HG03571 (cell line): ENCODE measurements at regions not wholly inside any gene's neighbourhood (a gene's known extent, or its start where the extent isn't known, plus 50 kb on each side); places are given as distances from the start of the nearest gene placed in this dataset.

ENCODE experiments used
- ATAC-seq: cut with Tn5 transposase; IDR thresholded peaks from one replicate; pipeline ENCODE4 v1.9.1; 2021; ENCODE audit not compliant: unreplicated experiment

DNA sequence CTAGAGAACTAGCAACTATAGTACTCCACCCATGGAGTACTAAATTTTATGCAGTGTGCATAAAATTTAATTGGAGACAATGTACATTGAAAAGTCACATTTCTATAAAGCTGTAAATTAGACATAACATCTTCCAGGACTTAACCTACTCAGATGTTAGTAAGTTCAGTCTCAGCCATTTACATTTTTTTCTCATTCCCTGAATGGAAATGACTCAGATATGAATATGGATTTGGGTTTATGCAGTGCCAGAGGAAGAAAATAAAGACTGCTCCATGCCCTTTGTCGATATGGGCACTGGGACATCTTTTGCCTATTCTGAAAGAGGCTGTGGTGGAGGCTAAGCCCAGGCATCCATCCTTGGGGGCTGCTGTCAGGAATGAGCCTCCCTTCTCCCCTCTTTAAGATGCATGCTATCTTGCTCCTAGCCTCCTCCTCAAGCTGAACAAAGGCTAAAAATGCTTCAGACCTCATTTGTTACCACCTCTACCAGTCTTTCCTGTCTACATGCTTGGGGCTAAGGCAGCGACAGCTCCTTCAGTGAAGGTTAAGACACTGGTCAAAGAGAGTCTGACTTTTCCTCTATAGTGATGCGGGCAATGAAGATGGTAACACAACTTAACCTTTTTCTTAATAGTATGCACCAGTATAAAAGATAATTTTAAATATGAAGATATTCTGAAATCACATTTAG lies 486.8 kb upstream of the ANKRD30A start:
- ATAC-seq = no peak

DNA sequence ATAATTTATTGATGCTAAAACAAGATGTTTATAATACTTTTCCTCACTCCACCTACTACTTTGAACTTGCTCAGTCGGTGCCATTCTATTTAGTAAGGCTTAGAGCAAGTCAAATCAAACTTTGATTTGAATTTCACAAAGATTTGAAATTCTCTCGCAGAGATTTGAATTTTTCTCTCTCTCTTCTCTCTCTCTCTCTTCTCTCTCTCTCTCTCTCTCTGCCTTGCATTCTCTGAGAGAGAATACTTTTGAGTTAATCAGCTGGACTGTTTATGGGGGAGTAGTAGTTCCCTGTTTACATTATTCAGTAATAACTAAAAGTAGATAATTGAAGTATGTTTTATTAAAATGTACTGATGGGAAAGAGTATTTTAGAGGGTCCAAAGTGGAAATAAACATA lies 488.5 kb upstream of the ANKRD30A start:
- no peak for ATAC-seq

DNA sequence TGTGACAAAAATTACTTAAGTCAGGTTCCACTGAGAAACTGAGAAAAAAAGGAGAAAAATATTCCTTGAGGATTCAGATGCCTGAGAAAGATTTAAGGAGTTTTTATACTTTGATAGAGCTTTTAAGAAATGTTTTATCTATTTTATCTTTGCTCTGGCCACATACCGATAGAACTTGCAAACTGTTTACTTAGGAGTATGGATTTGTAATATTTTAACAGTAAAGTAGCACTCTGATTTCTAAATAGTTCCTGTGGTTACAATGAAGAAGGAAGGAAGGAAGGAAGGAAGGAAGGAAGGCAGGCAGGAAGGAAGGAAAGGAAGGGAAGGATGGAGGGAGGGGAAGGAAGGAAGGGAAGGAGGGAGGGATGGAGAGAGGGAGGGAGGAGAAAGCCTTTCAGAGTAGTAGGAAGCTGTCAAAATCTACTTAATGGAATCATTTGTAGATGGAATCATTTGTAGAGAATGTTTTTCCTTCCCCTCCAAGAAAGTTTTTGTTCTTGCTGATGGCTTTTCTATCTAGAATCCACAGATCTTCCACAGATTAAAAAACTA lies 489.0 kb upstream of the ANKRD30A start:
- ATAC-seq = no peak

DNA sequence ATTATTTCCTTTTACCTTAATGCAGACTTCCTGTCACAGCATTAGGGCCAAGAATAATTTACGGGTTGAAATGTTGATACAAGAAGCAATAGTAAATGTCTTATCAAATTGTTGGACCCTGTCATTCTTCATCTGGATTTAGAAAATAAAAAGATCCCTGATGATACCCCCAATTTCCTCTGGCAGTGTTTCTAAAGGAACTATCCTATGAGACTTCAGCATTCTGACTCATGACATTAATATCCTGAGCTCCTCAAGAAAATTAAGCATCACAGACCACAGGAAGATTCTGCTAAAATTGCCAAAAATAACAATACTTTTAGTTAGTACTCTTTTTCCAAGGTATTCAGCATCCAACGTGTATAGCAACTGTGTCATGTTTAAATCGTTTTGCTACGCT lies 490.5 kb upstream of the ANKRD30A start:
- ATAC-seq = no peak

DNA sequence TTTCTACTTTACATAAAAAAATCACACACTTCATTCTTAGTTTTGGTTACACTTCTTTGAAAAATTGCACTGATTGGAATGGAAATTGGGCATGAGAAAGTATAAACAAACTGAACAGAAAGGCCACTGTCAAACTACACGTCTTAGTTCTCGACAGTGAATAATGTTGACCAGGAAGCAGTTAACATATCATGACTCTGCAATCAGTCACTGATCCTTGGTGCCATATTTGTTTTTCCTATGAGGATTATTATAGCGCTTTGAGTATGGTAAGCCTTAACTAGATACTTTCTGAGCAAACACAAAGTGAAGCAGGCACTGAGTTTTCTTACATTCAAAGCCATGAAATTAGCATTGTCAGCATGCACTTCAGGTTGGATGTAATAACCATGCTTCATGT lies 495.1 kb upstream of the ANKRD30A start:
- ATAC-seq = no peak

DNA sequence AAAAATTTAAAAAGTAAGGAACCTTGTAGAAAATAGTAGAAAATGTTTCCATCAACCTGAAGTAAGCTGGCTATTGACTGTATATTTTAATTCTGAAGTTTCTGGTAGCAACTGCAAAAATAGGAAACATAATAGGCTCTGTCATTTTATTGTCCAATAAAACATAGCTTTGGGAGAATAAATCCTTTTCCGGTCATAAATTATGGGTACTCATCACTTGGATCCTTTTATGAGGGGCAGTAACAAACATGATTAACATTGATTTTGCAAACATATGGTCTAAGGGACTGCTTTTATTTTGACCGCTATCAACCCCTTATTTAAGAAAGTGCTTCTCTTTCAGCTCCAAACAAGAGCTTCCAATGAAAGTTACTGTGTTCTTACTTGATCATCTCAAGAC lies 495.9 kb upstream of the ANKRD30A start:
- ATAC-seq = no peak

DNA sequence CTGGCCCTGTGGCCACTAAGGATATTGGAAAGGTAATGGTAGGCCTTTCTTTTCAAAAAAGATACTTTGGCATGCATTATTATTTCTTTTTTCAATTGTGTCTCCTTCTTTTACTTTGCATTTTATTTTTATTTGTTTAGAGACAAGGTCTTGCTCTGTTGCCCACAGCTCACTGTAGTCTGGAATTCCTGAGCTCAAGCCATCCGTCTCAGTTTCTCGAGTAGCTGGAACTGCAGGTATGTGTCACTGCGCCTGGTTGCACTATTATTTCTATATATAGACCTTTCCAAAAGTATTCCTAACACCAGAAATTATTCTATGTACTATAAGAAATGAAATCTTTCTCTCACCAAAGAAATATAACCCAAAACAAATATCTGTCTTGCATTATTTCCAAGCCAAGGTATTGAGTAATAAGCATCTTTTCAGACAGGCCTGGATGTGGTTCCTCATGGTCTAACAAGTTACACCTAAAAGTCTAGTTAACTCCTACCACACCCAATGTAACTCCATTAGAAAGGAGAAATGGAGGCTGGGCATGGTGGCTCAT lies 500.8 kb upstream of the ANKRD30A start:
- ATAC-seq = no peak

DNA sequence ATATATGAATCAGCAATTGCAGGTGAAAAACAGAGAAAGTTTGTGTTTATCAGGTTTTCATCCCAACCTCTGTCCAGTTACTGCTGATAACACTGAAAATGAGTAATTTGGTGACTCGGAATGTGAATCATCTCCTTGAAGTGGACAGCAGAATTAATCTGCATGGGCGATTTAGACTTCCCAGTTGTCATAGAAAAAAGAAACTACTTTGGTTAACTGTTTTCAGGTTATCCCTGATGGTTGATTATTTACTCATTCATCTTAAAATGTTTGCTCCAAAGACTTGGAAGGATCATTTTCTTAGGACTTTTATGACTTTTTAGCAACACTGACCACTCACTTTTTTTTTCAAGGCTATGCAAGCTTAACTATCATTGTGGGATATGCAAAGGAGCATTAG lies 504.1 kb upstream of the ANKRD30A start:
- no peak for ATAC-seq

DNA sequence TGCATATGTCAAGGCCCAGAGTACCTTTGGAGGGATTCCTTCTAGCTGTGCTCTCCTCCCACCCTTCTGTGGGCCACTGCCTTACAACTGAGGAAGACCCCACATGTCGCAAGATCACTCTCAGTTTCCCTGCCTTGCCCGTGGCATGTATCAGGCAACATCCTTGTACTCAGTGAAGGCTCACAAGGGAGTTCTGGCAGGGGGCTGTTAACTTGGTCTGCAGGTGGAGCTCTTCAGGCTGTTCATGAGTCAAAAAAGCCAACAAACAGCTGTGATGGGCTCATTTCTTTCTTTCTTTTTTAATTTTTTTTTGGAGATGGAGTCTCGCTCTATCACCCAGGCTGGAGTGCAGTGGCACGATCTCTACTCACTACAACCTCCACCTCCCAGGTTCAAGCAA lies 513.0 kb upstream of the ANKRD30A start:
- ATAC-seq = no peak

DNA sequence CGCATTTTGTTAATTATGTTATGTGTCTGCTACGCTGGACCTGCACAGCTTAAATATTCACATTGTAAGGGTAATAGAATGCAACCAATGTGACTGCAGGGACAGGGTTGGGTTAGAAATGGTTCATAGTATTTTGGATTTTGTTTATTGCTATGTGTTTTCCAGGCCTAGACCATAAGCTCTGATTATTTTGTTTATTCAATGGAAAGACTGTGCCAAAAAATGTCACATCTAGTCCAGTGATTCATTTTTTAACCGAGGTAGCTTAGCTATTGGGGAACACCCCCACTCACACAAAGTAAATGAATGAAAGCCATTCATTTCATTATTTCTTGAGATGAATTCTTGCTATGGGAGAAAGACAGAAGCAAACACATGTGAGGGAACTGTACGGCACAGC lies 516.5 kb upstream of the ANKRD30A start:
- no peak for ATAC-seq

DNA sequence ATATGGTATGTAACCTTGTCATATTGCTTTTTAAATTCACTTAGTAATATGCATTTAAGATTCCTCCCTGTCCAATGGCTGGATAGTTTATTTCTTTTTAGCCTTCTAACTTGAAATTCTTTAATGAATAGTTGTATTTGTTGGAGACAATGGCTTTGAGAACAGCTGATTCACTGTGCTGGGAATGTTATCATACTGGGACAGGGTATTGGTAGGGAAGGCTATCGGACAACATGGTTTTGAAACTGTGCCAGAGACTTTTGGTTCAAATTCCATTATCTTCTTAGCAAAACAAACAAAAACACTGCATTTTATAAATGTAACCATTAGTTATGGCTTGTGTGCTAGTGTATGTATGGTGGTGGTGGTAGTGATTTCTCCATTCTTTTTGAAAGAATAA lies 517.1 kb upstream of the ANKRD30A start:
- ATAC-seq = no peak

DNA sequence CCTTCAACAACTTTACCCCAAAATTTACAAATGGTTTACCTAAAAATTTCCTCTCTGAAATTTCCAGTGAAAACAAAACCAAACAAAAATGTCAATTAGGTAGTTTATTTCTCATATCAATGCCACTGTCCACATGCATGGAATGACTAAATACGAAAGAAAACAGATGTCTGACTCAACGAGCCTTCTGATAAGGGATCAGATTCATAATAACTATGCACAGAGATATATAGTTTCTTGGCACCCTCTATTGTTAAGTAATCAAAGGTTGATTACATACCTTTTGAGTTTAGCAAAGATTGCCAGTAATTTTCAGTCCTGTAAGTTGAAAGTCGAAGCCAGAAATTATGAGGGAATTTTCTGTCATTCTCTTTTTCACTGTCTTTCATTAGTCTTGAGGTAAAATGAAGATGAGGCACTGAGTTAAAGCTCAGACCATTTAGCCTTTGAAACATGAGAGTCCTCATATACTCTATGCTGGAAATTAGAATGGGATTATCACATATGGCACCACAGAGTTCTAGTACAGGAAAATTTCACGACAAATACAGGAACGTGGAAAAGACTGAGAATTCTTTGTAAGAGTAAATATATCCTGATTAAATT lies 519.1 kb upstream of the ANKRD30A start:
- ATAC-seq = no peak

DNA sequence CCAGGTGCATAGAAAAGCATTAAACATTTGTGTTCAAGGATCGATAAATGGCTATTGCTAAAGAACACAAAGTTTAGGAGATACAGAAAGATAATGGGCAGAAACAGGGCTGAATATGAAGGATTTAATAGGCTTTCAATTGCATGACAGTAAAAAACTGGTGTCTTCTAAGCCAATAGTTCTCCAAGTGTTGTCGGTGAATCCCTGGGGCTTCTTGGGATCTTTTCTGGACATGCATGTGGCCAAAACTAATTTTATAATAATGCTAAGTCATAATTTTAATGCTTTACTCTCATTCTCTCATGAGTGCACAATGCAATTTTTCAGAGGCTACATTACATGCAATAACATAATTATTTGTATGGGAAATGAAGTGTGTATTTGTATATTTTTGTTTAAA lies 521.1 kb upstream of the ANKRD30A start:
- no peak for ATAC-seq

DNA sequence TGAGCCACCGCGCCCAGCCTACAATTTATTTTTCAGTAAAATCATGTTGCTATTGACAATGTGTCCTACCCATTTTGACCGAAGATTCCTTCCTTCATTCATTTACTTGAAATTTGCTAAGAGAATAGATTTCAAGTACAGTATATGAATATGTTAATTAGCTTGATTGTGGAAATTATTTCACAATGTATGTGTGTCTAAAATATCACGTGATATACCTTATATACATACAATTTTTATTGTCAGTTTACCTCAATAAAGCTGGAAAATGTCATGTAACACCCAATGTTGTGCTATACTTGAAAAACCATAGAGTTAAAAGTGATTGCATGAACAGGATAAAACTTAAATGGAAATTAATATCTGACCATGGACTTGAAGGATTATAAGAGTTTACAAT lies 521.7 kb upstream of the ANKRD30A start:
- no peak for ATAC-seq

DNA sequence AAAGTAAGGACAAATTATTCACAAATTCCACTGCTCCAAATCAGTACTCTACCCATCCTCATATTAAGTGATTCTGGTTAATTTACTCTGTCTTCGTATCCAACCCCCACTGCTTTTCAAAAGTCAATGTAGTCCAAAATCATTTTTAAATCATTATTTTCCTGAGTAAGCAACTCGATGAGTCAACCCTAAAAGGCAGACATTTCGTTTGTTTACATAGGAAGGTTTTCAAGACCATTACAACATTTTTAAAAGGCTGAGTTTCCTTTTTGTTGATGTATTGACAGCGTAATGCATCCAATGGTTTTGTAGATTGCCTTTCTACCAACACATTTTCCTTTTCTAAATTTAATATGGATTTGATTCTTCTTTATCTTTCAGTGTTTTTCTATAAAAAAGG lies 523.0 kb upstream of the ANKRD30A start:
- ATAC-seq = no peak

DNA sequence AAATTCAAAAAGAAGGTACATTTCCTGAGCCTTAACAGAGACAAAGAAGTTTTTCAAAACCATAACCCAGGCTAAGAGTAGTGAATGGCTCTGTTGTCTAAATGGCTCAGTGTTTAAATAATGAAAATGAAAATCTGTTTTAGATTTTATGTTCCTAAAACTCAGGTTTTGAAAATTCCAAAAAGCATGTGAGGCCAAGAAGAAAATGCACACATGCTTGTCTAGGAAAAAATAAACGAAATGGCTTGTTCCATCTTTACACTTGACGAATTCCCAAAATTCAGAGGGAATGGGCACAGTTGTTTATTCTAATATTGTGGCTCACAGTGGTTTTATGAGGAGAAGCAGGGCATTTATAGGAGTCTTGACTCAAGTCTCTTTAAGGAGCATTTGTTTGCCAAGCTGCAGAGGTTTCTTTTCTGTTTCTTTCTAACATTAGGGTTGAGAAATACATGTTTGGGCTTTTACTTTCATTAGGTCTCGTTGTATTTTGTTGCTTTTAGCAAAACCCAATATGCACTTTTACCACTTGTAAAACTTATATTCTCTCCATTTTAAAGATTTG lies 527.6 kb upstream of the ANKRD30A start:
- ATAC-seq = no peak

DNA sequence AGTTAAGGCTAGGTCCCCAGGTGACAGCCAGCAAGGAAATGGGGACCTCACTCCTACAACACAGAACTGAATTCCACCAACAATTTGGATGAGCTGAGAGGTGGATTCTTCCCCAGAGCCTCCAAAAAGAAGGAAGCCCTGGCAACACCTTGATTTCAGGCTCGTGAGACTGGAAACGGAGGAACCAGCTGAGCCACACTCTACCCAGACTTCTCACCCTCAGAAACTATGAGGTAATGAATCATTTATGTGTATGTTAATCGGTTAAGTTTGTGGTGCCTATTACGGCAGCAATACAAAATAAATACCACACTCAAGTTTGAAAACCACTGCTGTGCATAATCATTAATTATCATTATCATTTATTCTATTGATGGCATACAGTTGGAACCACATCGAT lies 532.4 kb upstream of the ANKRD30A start:
- no peak for ATAC-seq

DNA sequence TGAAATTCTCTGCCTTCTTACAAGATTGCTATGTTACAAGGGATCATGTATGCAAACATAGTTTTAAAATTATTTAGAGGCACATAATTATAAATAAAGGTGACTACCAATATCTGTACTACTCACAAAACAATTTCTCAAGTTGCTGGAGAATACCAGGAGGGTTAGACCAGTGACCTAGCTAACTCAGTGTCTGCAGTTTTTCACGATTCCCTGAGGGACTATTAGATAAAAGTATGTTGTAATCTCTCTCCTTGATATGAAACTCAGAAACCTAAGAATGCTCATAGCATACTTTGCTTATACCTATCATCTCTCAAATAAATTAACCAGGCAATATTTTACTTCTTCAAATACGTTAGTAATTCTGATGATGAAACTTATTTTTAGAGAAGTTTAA lies 534.0 kb upstream of the ANKRD30A start:
- no peak for ATAC-seq

DNA sequence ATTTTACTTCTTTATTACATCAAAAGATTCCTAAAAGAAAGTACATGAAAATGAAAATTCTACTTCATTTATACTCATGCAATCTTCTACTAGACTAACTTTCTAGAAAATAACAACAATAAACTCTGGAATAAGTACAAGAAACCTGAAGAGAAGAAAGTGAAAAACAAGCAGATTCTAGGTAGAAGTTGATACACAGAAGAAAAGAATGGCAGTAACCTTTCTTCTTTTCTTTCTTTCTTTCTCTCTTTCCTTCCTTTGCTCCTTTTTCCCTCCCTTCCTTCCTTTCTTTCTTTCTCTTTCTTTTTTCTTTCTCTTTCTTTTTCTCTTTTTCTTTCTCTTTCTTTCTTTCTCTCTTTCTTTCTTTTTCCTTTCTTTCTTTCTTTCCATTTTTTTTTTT lies 541.7 kb upstream of the ANKRD30A start:
- ATAC-seq = no peak

DNA sequence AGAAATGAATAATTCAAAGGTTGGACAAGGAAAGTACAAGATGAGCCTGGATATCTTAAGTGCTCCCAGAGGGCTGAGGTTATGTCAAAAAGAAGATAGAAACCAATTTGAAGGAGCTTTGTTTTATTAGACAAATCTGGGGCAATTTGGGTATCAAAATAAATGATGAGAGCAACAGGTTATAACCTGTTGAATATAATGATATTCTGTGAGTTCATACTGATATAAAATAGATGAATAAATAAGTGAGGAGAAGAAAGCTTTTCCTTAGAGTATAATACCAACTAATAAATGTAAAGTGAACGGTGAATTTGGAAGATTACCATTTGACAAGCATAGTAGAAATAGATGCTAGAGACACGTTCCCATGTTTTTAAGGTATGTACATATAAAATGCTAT lies 544.2 kb upstream of the ANKRD30A start:
- ATAC-seq = no peak

DNA sequence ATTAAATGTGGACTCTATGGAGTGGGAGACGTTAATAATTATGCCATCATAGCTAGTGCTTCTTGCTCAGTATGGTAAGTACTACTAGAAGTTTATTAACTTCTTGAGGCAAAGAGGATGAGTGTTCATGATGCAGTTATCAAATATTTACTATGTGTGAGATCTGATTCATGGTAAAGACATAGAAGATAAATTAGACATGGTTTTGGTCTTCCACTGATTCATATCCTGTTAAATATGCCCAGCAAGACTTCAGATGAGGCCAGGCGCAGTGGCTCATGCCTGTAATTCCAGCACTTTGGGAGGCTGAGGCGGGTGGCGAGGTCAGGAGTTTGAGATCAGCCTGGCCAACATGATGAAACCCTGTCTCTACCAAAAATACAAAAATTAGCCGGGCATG lies 547.1 kb upstream of the ANKRD30A start:
- no peak for ATAC-seq

DNA sequence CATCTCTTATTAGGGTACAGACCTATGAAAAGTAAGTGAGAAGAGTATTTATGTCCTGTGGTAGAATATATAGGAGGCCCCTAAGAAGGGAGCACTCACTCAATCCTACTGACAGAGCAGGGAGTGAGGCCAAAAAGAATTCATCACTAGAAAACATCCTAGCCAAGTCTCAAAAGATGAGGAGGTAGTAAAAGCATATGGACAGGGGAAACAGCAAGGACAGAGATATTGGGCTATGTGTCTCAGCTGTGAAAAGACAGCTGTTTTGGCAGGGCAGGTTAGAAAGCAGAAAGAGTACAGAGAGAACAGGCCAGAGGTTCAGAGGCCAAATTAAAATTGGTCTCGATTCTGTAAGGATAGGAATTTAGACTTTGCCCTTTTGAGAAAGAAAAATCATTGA lies 548.3 kb upstream of the ANKRD30A start:
- no peak for ATAC-seq
